OCI-LY7 (cell line): ENCODE measurements at regions not wholly inside any gene's neighbourhood (a gene's known extent, or its start where the extent isn't known, plus 50 kb on each side); places are given as distances from the start of the nearest gene placed in this dataset.

Experiments
- EZH2phosphoT487 ChIP-seq: fragments of 200-600 bp; sonication (generic); IDR thresholded peaks from 2 replicates; pipeline ENCODE4 v1.6.1; 2018; ENCODE audit warnings: low read depth, borderline replicate concordance, mild to moderate bottlenecking, mixed run types, antibody characterized with exemption, low read length, moderate library complexity, mixed read lengths
- TF ChIP-seq, protein P1 (sequence below): fragments of 200-600 bp; sonication (generic); conservative IDR thresholded peaks from 2 replicates; pipeline ENCODE4 v1.5.1; 2014; ENCODE audit warnings: mild to moderate bottlenecking, antibody characterized with exemption, low read length, moderate library complexity, mixed read lengths

DNA sequence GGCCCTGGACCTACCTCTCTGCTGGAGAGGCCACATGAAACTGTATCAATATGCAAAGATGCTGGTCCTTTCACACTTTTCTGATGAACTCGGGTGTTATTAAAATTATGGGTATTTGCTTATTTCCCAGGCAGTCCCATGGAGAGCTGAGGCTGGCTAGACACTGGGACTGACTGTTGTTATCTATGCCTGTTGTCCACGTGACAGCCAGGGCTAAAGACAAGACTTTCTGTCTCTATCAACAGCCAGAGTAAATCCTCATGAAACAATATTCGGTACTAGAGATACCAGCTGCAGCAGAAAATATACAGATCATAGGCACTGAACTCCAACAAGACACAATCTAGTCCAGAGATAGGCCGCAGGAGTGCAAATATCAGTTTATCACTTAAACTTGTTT, 236.4 kb downstream of the FOXA2 start:
- TF ChIP-seq, protein P1, sequence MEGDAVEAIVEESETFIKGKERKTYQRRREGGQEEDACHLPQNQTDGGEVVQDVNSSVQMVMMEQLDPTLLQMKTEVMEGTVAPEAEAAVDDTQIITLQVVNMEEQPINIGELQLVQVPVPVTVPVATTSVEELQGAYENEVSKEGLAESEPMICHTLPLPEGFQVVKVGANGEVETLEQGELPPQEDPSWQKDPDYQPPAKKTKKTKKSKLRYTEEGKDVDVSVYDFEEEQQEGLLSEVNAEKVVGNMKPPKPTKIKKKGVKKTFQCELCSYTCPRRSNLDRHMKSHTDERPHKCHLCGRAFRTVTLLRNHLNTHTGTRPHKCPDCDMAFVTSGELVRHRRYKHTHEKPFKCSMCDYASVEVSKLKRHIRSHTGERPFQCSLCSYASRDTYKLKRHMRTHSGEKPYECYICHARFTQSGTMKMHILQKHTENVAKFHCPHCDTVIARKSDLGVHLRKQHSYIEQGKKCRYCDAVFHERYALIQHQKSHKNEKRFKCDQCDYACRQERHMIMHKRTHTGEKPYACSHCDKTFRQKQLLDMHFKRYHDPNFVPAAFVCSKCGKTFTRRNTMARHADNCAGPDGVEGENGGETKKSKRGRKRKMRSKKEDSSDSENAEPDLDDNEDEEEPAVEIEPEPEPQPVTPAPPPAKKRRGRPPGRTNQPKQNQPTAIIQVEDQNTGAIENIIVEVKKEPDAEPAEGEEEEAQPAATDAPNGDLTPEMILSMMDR = no peak
- no peak for TF ChIP-seq EZH2phosphoT487
